ENCODE measurements at regions not wholly inside any gene's neighbourhood (a gene's known extent, or its start where the extent isn't known, plus 50 kb on each side); places are given as distances from the start of the nearest gene placed in this dataset.

GRCh38 chr14:50018933-50019210 is 97.5 kb downstream of the VCPKMT start:
- no peak for TF ChIP-seq EZH2 (IDR thresholded peaks at IDR 0.05)
- no peak for TF ChIP-seq POLR2AphosphoS5 (IDR thresholded peaks at IDR 0.05; ENCODE audit: borderline replicate concordance, low read depth, low read length)

All from SK-N-MC (cell line).